ENCODE measurements at regions not wholly inside any gene's neighbourhood (a gene's known extent, or its start where the extent isn't known, plus 50 kb on each side); places are given as distances from the start of the nearest gene placed in this dataset.

GRCh38 chr1:88053065-88053464 is 631.0 kb upstream of the PKN2 start:
- TF ChIP-seq, protein P1, sequence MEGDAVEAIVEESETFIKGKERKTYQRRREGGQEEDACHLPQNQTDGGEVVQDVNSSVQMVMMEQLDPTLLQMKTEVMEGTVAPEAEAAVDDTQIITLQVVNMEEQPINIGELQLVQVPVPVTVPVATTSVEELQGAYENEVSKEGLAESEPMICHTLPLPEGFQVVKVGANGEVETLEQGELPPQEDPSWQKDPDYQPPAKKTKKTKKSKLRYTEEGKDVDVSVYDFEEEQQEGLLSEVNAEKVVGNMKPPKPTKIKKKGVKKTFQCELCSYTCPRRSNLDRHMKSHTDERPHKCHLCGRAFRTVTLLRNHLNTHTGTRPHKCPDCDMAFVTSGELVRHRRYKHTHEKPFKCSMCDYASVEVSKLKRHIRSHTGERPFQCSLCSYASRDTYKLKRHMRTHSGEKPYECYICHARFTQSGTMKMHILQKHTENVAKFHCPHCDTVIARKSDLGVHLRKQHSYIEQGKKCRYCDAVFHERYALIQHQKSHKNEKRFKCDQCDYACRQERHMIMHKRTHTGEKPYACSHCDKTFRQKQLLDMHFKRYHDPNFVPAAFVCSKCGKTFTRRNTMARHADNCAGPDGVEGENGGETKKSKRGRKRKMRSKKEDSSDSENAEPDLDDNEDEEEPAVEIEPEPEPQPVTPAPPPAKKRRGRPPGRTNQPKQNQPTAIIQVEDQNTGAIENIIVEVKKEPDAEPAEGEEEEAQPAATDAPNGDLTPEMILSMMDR (conservative IDR thresholded peaks at IDR 0.05; ENCODE audit: low read depth, low read length), result no peak
- no peak for TF ChIP-seq EZH2 (IDR thresholded peaks at IDR 0.05; ENCODE audit: borderline replicate concordance, low read depth, low read length, poor library complexity, severe bottlenecking)

Measured in A673 (cell line).